Retinal pigment epithelial cell (primary cell): ENCODE measurements at regions not wholly inside any gene's neighbourhood (a gene's known extent, or its start where the extent isn't known, plus 50 kb on each side); places are given as distances from the start of the nearest gene placed in this dataset.

ENCODE experiments used
- DNase-seq: peaks from one replicate; pipeline ENCODE4 v3.0.0-alpha.2; 2010; ENCODE audit warnings: low read depth
- H3K4me3 ChIP-seq: 2 replicates; pipeline ENCODE4 v1.5.1; 2011; ENCODE audit warnings: mild to moderate bottlenecking, low read length, control low read depth, moderate library complexity
- CTCF ChIP-seq: conservative IDR thresholded peaks from 2 replicates; pipeline ENCODE4 v1.5.1; 2011; ENCODE audit warnings: low read depth, low read length, control low read depth, inconsistent platforms

- DNase-seq, result no peak
- H3K4me3 ChIP-seq, result no peak overlapping the region
- no peak for TF ChIP-seq CTCF
Measured at GRCh38 chr2:105611811-105612424, 132.8 kb upstream of the NCK2 start.

GRCh38 chr2:105611333-105611637 lies 133.4 kb upstream of the NCK2 start:
- no peak for DNase-seq
- H3K4me3 ChIP-seq, result no peak overlapping the region
- TF ChIP-seq CTCF, result no peak

GRCh38 chr2:105610576-105611332 lies 134.0 kb upstream of the NCK2 start:
- DNase-seq, result no peak
- no peak overlapping the region for H3K4me3 ChIP-seq
- TF ChIP-seq CTCF, result no peak

- H3K4me3 ChIP-seq, result no peak overlapping the region
- DNase-seq, result no peak
- no peak for TF ChIP-seq CTCF
Measured at GRCh38 chr2:105609746-105610402, 134.8 kb upstream of the NCK2 start.

DNA sequence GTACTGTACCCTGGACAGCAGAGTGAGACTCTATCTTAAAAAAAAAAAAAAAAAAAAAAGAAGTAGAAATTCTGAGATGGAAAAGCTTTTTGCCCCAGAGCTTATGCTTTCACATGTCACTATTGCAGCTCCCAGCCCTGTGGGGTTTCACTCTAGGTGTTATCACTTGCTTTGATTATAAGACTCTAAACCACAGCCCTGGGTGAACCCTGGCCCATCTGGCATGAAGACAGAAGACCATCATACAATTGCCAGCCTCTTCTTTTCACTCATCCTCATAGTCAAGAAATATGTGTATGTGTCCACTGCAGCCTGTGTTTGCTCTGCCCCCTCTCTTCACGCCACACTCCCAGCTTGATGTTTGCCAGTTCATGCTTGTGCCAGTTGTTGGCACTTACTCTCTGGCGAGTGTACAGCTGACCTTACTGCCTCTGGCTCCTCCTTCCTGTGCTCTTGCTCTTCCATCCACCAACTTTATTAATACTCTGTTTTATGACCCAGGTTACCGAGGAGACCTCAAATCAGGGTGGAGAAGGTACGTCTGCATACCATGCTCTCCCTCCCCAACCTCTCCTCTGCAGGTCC lies 136.7 kb upstream of the NCK2 start:
- no peak for DNase-seq
- no peak for TF ChIP-seq CTCF
- no peak overlapping the region for H3K4me3 ChIP-seq

- no peak for TF ChIP-seq CTCF
- no peak for DNase-seq
- no peak overlapping the region for H3K4me3 ChIP-seq
Measured at GRCh38 chr2:105606081-105606480, 138.6 kb upstream of the NCK2 start.
